ENCODE measurements at regions not wholly inside any gene's neighbourhood (a gene's known extent, or its start where the extent isn't known, plus 50 kb on each side); places are given as distances from the start of the nearest gene placed in this dataset.

DNA sequence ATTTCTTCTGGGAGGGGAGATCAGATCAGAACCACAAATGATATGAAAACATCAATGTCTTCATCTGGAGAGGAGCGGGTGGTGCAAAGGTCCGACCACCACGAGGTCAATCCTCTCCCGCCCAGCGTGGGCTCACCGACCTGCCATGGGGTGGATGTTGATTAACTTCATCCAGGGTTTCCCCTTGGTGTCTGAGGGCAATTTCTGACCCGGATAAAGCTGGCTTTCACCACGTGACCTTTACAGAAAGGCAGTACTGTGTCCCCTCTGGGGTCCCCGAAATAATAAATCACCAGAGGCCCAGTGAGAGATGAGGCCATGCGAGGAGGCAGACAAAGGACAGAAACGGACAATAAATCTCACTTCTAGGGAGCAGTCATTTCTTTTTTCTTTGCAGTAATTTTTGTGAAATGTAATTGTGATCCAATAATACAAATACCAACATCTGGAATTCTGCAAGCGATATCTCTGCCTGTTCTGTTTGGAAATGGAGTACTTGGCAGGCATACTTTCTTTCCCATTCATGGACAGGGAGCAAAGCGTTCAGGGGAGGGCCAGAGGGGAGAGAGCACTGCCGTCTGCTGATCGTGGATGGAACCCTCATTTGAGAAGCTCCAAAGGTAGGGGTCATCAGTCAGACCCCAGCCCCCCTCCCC lies 55.1 kb upstream of the APCDD1L start:
- Histone ChIP-seq H3K27ac (ENCODE audit: control insufficient read depth, insufficient read depth) (no peak overlapping the region), H3K4me2 (ENCODE audit: control insufficient read depth, insufficient read depth) (no peak overlapping the region), H4K20me1 (ENCODE audit: control insufficient read depth, insufficient read depth) (no peaks in the 10 kb centered on the region), H3K9ac (ENCODE audit: control insufficient read depth, insufficient read depth, low read length) (no peak overlapping the region), H3K9me3 (replicated peaks; ENCODE audit: control insufficient read depth, insufficient read depth, low read length) (no peaks in the 10 kb centered on the region), H3K79me2 (ENCODE audit: control insufficient read depth, insufficient read depth, low read length) (no peaks in the 10 kb centered on the region), H2AFZ (ENCODE audit: control insufficient read depth, low read depth, low read length) (no peak overlapping the region), H3K4me3 (no peak overlapping the region), H3K27me3 (replicated peaks in 1 of 2; ENCODE audit: control insufficient read depth in 2 of 2, insufficient read depth in 2 of 2, low read length in 1 of 2) (peaks cover 0 to 4% of the 10 kb centered on the region in 2 experiments; a peak in 2 of 4 replicates), H3K4me1 (ENCODE audit: control insufficient read depth, insufficient read depth, low read length) (no peaks in the 10 kb centered on the region), H3K36me3 (ENCODE audit: control insufficient read depth in 2 of 2, insufficient read depth in 2 of 2, low read length in 1 of 2) (no peaks in the 10 kb centered on the region)
- POLR2A ChIA-PET = no interaction called here
- DNase-seq (ENCODE audit: low read depth, low spot score) = no peak
- no peak for ATAC-seq
- RAD21 ChIA-PET (ENCODE audit: unreplicated experiment) = no interaction called here
- no peak for FAIRE-seq
- TF ChIP-seq ZNF622 (IDR thresholded peaks at IDR 0.05) = no peak
- no peak for TF ChIP-seq TCF12 (IDR thresholded peaks at IDR 0.05; ENCODE audit: low read depth, low read length)
- no peak for TF ChIP-seq IKZF1 (conservative IDR thresholded peaks at IDR 0.05)
- TF ChIP-seq SIN3A (IDR thresholded peaks at IDR 0.05; ENCODE audit: low read depth, low read length) = no peak
- TF ChIP-seq LARP7 (IDR thresholded peaks at IDR 0.05) = no peak
- TF ChIP-seq MYB (IDR thresholded peaks at IDR 0.05; ENCODE audit: borderline replicate concordance, low read depth, low read length) = no peak
- intact Hi-C loops (cut with micrococcal nuclease; ENCODE audit: unreplicated experiment) (no loop called here), in situ Hi-C loops (cut with MboI) (loop anchor here (25.0 kb wide), 1 partner anchor 1242 kb away; no protein-coding TSS in a partner anchor)
- SMC1A ChIA-PET (ENCODE audit: uncharacterized antibody, unreplicated experiment) = no interaction called here
- 33% methylated on average over 13 of the region's 15 CpGs for WGBS (ENCODE audit: insufficient coverage, insufficient replicate concordance, low lambda C conversion rate, missing lambda C conversion rate)
- BruUV-seq (replicated peaks) = no TSS peak
- CTCF ChIA-PET = no interaction called here

DNA sequence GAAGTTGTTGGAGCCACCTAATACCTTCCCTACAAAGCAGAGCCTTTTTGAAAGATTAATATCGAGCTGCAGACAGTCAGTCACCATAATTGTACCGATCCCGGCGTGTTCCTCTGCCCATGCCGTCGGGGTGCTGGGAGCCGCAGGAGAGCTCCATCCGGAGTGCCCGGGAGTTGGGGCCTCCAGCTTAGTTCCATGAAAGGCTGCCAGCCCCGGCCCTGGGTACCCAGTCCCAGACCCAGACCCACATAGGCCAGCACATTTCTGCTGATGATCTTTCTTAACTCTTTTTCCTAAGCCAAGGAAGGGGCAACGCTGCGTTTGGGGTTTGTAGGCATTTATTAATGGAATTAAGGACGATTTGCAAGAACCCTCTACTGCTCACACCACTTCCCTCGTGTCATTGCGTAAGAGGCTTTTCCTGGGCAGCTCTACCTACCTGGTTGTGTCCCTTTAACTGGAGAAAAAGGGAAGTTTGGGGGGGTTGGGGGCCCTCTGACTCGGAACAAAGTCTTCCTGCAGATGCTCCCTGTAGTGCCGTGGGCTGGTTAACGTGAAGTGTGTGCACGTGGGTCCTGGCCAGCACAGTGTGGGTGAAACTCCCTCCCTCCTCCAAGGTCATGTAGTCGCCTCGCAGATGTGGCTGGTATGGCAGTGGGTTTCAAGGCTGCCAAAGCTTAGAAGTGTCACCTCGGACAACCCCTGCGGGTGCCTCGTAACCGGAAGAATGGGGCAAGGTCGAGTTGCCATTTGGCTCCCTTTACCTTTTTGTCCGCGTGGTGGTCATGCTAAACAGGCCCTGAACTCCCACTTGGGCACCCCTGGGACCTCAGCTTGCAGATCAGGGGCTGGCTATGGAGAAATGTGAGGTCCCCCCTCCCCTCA lies 54.3 kb upstream of the APCDD1L start:
- intact Hi-C loops (cut with micrococcal nuclease; ENCODE audit: unreplicated experiment) = no loop called here
- ChIA-PET POLR2A (no interaction called here), SMC1A (ENCODE audit: uncharacterized antibody, unreplicated experiment) (no interaction called here), RAD21 (ENCODE audit: unreplicated experiment) (no interaction called here), CTCF (no interaction called here)
- 46% methylated on average over 28 of the region's 28 CpGs for WGBS (ENCODE audit: insufficient coverage, insufficient replicate concordance, low lambda C conversion rate, missing lambda C conversion rate)
- H4K20me1 ChIP-seq (ENCODE audit: control insufficient read depth, insufficient read depth) = no peaks in the 10 kb centered on the region
- DNase-seq (ENCODE audit: low read depth, low spot score) (no peak), FAIRE-seq (no peak), ATAC-seq (no peak)
- H3K36me3 ChIP-seq (ENCODE audit: control insufficient read depth in 2 of 2, insufficient read depth in 2 of 2, low read length in 1 of 2) = no peaks in the 10 kb centered on the region
- BruUV-seq (replicated peaks) = no TSS peak
- H3K79me2 ChIP-seq (ENCODE audit: control insufficient read depth, insufficient read depth, low read length) = no peaks in the 10 kb centered on the region
- TF ChIP-seq FOXM1 (IDR thresholded peaks at IDR 0.05; ENCODE audit: low read depth, low read length) (no peak), CREM (IDR thresholded peaks at IDR 0.05; ENCODE audit: low read depth) (no peak), RB1 (IDR thresholded peaks at IDR 0.05; ENCODE audit: borderline replicate concordance) (no peak), EED (IDR thresholded peaks at IDR 0.05; ENCODE audit: low read depth) (no peak)
- TF ChIP-seq, protein P1, sequence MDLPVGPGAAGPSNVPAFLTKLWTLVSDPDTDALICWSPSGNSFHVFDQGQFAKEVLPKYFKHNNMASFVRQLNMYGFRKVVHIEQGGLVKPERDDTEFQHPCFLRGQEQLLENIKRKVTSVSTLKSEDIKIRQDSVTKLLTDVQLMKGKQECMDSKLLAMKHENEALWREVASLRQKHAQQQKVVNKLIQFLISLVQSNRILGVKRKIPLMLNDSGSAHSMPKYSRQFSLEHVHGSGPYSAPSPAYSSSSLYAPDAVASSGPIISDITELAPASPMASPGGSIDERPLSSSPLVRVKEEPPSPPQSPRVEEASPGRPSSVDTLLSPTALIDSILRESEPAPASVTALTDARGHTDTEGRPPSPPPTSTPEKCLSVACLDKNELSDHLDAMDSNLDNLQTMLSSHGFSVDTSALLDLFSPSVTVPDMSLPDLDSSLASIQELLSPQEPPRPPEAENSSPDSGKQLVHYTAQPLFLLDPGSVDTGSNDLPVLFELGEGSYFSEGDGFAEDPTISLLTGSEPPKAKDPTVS (IDR thresholded peaks at IDR 0.05; ENCODE audit: low read depth, low read length) = no peak
- no peak overlapping the region for H3K4me3 ChIP-seq
- H3K9me3 ChIP-seq (replicated peaks; ENCODE audit: control insufficient read depth, insufficient read depth, low read length) = no peaks in the 10 kb centered on the region
- H3K9ac ChIP-seq (ENCODE audit: control insufficient read depth, insufficient read depth, low read length) = no peak overlapping the region
- peaks cover 0 to 3% of the 10 kb centered on the region in 2 experiments; a peak in 2 of 4 replicates for H3K27me3 ChIP-seq (replicated peaks in 1 of 2; ENCODE audit: control insufficient read depth in 2 of 2, insufficient read depth in 2 of 2, low read length in 1 of 2)
- no peak overlapping the region for H2AFZ ChIP-seq (ENCODE audit: control insufficient read depth, low read depth, low read length)
- no peaks in the 10 kb centered on the region for H3K4me1 ChIP-seq (ENCODE audit: control insufficient read depth, insufficient read depth, low read length)
- in situ Hi-C loops (cut with MboI) = loop anchor here (25.0 kb wide), 1 partner anchor 1243 kb away; no protein-coding TSS in a partner anchor
- no peak overlapping the region for H3K27ac ChIP-seq (ENCODE audit: control insufficient read depth, insufficient read depth)
- no peak overlapping the region for H3K4me2 ChIP-seq (ENCODE audit: control insufficient read depth, insufficient read depth)

Measured in GM12878 (cell line).